Thyroid gland (tissue), 4 donors: ENCODE measurements at regions not wholly inside any gene's neighbourhood (a gene's known extent, or its start where the extent isn't known, plus 50 kb on each side); places are given as distances from the start of the nearest gene placed in this dataset.

Experiments
- CTCF ChIP-seq, 6 experiments: fragments of 200-600 bp in 3 of 6; fragments of 450-650 bp in 3 of 6; sonication (generic) in 3 of 6; IDR thresholded peaks; one replicate each; pipeline ENCODE4 v1.5.1; 2016 to 2019; ENCODE audit warnings: antibody characterized with exemption in 6 of 6, mild to moderate bottlenecking in 2 of 6, inconsistent platforms in 1 of 6, moderate library complexity in 1 of 6
- POLR2A ChIP-seq, 2 donors: fragments of 450-650 bp; IDR thresholded peaks; one replicate each; pipeline ENCODE4 v1.6.1; 2017; ENCODE audit warnings: antibody characterized with exemption in 2 of 2, mild to moderate bottlenecking in 2 of 2, moderate library complexity in 1 of 2

GRCh38 chr2:12824351-12824777 lies 107.6 kb downstream of the TRIB2 start:
- no peak for TF ChIP-seq CTCF (IDR thresholded peaks at IDR 0.05)
- TF ChIP-seq POLR2A (IDR thresholded peaks at IDR 0.05) = no peak
